A673 (cell line): ENCODE measurements at regions not wholly inside any gene's neighbourhood (a gene's known extent, or its start where the extent isn't known, plus 50 kb on each side); places are given as distances from the start of the nearest gene placed in this dataset.

Source experiments
- EZH2 ChIP-seq: fragments of 200-600 bp; sonication (generic); IDR thresholded peaks from 2 replicates; pipeline ENCODE4 v1.6.1; 2017; ENCODE audit warnings: borderline replicate concordance, low read depth, mild to moderate bottlenecking, mixed read lengths, antibody characterized with exemption, low read length; ENCODE audit not compliant: poor library complexity, severe bottlenecking
- TF ChIP-seq, protein P1 (sequence below): fragments of 300-800, 200-600 bp; sonication (generic); conservative IDR thresholded peaks from 2 replicates; pipeline ENCODE4 v1.5.1; 2017; ENCODE audit warnings: low read depth, mild to moderate bottlenecking, antibody characterized with exemption, low read length, moderate library complexity, mixed read lengths

DNA sequence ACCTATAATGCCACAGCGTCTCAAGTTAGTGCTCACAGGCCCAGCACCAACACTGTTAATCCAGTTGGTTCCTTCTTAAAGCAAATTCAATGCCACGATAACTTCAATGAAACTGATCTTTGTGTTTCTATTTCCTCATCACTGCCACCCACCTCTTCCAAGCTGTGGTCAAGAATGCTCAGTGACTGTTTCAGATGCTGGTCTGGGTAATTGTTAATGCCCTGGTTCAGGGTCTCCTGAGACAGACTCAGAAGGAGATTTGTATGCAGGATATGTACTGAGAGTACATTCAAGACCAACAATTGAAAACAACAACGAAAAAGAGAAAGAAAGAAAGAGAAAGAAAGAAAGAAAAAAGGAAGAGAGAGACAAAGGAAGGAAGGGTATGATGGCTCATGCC, 505.3 kb downstream of the TLE4 start:
- TF ChIP-seq, protein P1, sequence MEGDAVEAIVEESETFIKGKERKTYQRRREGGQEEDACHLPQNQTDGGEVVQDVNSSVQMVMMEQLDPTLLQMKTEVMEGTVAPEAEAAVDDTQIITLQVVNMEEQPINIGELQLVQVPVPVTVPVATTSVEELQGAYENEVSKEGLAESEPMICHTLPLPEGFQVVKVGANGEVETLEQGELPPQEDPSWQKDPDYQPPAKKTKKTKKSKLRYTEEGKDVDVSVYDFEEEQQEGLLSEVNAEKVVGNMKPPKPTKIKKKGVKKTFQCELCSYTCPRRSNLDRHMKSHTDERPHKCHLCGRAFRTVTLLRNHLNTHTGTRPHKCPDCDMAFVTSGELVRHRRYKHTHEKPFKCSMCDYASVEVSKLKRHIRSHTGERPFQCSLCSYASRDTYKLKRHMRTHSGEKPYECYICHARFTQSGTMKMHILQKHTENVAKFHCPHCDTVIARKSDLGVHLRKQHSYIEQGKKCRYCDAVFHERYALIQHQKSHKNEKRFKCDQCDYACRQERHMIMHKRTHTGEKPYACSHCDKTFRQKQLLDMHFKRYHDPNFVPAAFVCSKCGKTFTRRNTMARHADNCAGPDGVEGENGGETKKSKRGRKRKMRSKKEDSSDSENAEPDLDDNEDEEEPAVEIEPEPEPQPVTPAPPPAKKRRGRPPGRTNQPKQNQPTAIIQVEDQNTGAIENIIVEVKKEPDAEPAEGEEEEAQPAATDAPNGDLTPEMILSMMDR, result no peak
- no peak for TF ChIP-seq EZH2
